Urothelium cell line (cell line): ENCODE measurements at regions not wholly inside any gene's neighbourhood (a gene's known extent, or its start where the extent isn't known, plus 50 kb on each side); places are given as distances from the start of the nearest gene placed in this dataset.

ENCODE experiments used
- DNase-seq: peaks from one replicate; pipeline ENCODE4 v3.0.0; 2011; ENCODE audit warnings: low spot score, mixed read lengths
- FAIRE-seq: peaks from 2 replicates; lab custom pipeline; 2011; peaks lifted over from hg19 to GRCh38; lab: Jason Lieb, UNC

DNA sequence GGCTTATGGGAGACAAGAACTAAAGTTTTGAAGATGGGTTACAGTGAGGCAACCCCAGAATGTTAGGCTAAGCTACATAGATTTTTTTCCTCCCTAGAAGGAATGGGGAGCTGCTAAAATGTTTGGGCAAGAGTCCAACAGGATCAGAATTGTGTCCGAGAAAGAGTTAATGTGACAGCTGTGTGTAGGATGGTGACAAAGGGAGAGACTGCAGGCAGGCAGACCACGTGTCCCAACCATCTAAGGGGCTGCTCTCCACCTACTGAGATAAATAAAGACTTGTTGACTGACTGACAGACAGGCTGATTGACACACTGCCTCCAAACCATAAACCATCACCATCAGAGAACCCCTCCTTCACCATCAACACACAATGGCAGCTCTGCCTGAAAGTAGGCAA lies 133.7 kb upstream of the CTTNBP2NL start:
- DNase-seq (no peak), FAIRE-seq (no peak)

DNA sequence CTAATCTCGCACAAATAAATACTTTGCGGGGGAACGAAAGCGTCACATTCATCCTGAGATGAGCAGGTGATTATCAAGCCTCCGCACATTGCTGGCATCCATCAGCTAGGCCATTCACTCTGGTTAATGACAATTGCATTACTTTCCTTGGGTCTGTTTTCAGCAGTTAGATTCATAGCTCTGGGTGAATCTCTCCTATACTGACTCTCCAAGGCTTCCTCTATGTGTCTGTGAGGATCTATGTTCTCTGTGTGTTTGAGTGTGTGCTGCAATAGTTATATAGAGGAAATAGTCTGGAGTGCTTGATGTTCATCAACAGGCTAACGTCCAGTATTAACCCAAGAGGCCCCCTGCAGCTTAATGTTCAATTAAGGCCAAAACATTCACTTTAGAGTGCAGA lies 133.0 kb upstream of the CTTNBP2NL start:
- FAIRE-seq (no peak), DNase-seq (no peak)

DNA sequence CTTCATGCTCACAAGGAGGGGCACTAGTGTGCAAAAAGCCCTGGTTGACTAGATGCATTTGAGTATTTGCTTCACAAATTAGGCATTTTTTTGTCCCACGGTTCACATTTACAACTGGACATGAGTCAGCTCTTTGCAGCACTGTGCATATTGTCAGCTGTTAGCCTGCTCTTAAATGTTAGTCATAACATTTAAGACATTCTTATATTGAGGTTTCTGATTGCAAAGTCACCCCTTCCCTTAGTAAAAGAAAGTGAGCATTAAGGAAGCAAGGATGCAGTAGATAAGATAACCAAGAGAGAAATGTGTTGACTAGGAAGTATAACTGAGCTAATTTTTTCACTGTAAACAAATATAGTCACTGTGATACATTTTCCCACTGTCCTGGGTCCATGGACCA lies 132.6 kb upstream of the CTTNBP2NL start:
- FAIRE-seq (no peak), DNase-seq (no peak)

DNA sequence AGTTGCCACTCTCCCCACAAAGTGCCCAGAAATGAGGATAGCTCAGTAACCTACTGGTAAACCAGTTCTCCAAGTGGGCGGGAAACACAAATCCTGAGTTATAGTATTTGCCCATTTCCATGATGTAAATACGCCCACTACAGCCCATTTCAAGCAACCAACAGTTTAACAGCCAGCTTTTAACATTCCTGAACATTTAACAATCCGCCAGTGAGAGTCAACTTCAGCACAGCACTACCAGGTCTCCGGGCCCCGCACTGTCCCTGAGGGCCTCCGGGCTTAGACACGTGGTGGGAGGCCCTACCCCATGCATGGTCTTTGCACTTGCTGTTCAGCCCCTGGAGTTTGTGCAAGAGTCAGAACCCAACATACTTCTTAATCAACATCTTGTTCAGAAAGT lies 132.0 kb upstream of the CTTNBP2NL start:
- no peak for DNase-seq
- no peak for FAIRE-seq

DNA sequence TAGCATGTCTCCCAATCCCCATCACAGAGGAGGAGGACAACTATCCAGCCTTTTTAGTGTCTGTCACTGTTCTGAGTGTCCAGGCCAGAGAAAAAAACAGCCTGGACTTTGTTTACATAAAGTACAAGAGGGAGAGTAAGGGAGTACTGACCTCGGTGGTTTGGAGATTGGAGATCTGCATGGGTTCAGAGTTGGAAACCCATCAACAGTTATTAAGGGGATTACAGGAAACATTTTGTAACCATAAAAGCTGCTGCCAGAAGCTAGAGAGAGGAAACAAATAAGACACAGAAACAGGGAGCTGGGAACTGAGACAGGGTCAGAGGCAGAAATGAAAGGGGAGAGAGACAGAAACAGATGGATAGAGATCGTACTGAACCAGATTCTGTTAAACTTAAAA lies 131.5 kb upstream of the CTTNBP2NL start:
- no peak for DNase-seq

DNA sequence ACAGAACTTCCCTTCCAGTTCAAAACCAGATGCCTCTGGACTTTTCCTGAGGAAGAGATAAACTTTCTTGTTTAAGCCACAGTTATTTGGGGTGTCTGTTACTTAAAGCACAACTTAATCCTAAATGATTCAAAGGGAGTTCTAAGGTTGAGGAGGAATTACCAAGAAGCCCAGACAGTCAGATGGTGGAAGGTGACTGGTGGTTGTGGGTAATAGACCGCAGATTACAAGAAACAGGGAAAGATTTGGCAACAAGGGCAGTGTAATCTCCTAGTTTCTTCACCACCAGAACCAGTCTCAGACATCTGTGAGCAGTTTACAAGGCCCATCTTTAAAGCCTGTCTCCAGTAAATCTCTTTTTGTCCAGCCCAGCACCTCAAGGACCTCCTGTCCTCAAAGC lies 130.1 kb upstream of the CTTNBP2NL start:
- DNase-seq (no peak), FAIRE-seq (no peak)

More for the DNA sequence above, 131.5 kb upstream of the CTTNBP2NL start:
- FAIRE-seq = no peak

DNA sequence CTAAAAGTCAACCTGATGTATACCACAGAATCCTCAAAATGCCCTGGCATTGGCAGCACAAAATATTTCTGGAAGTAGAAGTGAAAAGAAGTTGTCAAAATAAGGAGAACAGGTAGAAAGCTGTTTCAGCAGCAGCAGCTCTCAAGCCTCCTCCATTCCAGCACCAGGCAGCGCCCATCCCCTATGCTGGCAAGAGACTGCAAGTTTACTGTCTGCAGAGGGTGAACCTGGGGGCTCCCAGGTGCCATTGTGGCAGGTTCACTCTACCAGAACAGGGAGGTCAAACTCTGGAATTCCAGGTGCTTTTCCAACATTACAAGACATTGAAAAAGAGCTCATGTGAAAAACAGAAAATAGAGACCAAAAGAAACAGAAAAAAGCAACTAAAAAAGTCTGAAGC lies 128.8 kb upstream of the CTTNBP2NL start:
- no peak for DNase-seq
- no peak for FAIRE-seq

DNA sequence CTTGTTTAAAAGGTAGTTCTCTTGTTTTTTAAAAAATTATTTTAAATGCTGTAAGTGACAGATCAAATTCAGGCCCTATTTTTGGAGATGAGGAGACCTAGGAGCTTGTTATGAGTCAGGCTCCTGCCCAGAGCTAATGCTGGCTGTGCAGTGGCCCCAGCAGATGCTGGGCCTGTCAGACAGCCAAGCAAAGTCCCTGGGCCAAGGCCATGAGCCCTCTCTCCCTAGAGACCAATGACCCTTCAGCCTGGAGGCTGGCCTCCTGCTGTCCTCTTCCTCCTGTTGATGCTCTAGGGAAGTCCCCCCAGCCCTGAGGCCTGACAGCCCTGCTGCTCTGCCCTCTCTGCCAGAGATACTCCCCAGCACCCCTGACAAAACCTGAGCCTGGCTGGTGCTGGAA lies 128.1 kb upstream of the CTTNBP2NL start:
- no peak for DNase-seq
- no peak for FAIRE-seq

DNA sequence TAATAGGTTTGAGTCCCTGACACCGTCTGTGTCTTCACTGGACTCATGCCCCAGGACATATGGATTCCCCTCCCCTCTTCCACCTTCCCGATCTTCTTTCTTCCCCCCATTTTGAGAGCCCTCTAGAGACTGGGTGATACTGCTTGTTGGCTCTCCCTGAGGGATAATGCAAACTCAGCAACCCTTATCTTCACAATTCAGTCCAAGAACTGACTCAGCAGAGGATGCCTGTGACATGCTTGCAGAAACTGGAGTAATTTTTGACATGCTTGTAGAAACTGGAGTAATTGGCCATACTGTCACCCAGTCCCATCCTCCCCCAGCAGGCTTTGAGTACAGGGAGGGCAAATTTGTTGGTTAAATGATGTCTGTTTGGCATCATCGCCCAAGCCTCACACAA lies 127.6 kb upstream of the CTTNBP2NL start:
- DNase-seq (no peak), FAIRE-seq (no peak)

DNA sequence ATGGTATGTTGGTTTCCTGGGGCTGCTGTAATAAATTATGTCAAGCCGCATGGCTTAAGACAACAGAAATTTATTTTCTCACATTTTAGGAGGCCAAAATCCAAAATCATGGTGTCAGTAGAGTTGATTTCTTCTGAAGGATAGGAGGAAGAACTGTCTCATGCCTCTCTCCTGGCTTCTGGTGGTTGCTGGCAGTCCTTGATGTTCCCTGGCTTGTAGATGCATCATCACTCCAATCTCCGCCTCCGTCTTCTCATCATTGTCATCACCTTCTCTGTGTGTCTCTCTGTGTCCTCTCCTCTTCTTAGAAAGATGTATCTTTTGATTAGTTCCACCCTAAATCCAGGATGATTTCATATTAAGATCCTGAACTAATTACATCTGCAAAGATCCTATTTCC lies 124.7 kb upstream of the CTTNBP2NL start:
- no peak for FAIRE-seq
- DNase-seq = no peak

DNA sequence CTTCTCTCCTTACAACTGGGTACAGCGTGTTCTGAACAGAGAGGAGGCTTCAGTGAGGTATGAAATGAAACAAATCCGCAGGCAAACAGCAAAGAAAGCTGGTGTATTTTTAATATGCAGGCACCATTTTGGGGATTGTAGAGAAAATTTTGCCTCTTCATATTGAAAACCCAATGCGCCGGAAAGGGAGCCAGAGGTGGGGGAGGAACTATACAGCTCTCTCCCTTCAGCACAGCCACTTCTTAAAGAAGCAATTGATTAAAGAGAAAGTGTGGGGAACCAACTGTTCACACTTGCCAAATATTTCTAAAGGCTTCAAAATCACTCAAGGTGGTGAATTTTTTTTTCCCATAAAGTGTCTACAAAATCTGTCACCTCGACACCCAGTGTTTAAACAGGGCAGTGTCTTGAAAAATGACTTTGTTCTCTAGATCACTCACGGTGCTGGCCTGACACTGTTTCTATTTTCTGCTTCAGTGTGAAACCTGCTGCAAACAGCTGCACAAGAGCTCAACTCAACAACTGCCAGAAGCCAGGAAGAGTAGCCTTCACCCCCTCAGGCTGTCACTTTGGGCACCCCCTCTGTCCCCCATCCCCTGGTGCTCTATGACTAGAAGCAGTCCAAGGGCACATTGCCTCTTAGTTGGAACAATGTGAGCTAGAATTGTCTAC lies 123.8 kb upstream of the CTTNBP2NL start:
- no peak for DNase-seq
- FAIRE-seq = no peak

DNA sequence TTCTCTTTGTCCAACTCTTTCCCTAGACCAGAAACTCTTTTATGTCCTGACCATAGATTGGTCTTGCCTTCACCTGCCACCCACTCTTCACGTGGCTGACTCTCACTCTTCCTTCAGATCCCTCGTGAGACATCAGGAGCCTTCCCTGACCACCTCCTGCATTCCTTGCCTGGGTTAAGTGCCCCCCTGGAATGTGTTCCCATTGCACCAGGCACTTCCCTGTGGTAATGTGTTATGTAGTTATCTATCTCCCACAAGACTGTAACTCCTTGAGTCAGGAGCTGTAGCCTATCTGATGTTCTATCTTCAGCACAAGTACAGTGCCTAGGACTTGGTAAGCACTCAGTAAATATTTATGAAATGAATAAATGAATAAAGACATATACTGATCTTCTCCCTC lies 111.2 kb upstream of the CTTNBP2NL start:
- no peak for DNase-seq

DNA sequence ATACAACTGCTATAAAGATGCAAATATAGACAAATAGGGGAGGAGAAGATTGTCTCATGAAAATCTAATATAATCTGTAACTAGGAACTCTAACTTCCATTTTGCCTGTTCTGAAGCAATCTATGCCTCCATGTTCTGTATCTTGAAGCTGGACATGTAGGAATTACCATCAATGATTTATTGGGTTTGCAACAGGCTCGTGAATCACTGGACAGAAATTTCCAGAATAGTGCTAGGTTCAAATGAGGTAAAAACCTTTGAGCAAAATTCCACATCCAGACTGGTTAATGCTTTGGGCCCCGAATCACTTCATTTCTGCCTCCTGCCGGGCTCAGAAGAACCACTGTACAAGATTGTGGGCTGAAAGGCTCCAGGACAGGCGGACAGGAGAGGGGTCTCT lies 110.7 kb upstream of the CTTNBP2NL start:
- DNase-seq = no peak
- no peak for FAIRE-seq

More for the DNA sequence above, 111.2 kb upstream of the CTTNBP2NL start:
- FAIRE-seq = no peak

DNA sequence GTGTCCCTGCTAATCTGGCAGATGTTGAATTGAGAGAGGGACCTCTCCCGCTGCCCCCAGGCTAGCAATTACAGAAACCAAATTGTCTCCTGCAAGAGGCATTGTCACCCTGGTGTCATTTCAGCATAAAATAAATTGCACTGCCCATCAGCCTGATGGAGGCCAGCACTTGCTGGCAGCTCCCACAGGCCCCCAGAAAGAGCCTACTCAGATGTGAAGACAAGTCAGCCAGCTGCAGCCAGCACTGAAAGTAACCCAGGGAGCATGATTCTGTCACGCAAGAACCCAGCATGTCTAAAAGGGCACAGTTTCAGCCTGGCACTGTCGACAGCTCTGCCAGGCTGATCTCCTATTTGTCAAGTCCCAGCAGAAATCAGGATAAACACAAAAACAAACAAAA lies 110.3 kb upstream of the CTTNBP2NL start:
- no peak for DNase-seq
- no peak for FAIRE-seq

DNA sequence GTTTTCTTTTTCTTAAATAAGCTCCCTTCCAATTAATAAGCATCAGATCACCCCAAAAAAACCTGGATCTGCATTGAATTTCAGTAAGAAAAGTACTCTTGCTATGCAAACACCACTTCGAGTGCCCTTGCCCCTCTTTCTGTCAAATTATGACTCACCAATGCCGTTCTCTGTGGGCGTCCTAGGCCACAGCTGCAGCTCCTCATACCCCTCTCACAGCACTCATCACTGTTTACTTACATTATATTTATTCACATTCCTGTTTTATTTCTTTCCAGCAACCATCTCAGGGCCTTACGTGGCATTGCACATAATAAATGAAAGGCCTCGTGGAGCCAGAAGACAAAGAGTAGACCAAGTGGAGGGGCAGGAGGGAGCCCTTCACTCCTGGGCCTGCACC lies 99.1 kb upstream of the CTTNBP2NL start:
- DNase-seq (peak; percentile 48), FAIRE-seq (no peak)

DNA sequence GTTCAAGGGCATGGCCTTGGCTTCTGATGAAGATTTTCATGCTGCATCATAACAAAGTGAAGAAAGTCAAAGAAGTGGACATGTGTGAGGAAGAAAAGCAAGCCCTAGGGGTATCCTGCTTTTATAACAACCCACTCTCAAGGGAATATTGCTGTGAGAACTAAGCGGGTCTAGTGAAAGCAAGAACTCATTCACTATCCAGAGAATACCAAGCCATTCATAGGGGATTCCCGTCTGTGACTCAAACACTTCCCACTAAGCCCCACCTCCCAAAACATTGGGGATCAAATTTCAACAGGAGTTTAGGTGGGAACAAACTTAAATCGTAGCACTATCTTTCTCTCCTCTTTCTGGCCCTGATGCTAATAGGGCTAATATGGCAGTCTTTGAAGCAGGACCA lies 98.5 kb upstream of the CTTNBP2NL start:
- DNase-seq (no peak), FAIRE-seq (no peak)

DNA sequence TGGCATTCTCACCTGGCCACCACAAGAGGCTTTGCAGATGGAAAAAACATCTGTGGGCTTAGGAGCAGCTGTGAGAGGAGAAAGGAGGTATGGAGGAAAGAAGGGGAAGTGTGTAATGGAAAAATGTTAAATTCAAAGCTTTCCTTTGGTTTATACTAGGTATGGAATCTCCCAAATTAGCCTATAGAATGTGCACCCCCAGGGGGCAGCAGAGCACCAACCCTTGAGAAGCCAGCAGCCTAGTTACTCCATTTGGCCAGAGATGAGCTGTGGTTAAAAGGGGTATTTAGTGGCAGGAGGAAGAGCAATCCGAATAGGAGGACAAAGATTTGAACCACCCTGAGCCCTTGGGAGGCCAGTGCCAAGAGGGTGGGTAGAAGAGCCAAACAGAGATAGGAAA lies 97.5 kb upstream of the CTTNBP2NL start:
- DNase-seq (peak; percentile 60), FAIRE-seq (no peak)

DNA sequence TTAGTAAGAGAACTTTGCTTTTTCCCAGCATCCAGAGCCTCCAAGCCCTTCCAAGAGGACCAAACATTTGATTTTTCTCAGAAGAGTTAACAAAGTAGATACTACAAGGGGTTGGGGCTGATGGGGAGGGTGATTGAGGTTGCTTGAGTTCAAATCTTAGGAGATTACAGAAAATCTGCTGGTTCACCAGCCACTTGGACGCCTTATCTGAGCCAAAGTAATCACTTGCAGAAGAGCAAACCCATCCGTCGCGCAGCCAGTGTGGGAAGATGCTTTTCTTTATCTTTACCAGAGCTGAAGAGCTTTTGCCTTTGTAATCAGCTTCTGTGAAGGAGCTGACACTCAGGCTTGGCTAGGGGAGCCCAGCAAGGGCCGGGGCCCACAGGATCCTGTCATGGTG lies 91.9 kb upstream of the CTTNBP2NL start:
- FAIRE-seq (no peak), DNase-seq (no peak)

DNA sequence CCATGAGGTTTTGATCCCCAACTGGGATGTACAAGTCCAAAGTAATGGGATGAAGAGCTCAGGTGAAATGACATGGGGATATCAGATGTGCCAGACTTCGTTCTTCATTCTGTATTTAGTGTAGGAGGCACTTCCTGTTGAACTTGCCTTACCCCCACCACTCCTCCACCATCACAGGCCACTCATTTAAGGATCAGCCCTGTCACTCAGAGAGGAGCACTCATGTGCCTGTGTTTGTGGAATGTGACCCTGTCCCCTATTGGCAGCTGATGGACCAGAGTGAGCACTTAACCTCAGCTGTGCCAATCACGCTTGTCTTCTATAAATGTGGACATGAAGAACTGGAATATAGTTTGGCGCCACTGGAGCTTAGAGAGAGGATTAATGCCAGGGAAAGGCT lies 91.4 kb upstream of the CTTNBP2NL start:
- no peak for FAIRE-seq
- DNase-seq = no peak

DNA sequence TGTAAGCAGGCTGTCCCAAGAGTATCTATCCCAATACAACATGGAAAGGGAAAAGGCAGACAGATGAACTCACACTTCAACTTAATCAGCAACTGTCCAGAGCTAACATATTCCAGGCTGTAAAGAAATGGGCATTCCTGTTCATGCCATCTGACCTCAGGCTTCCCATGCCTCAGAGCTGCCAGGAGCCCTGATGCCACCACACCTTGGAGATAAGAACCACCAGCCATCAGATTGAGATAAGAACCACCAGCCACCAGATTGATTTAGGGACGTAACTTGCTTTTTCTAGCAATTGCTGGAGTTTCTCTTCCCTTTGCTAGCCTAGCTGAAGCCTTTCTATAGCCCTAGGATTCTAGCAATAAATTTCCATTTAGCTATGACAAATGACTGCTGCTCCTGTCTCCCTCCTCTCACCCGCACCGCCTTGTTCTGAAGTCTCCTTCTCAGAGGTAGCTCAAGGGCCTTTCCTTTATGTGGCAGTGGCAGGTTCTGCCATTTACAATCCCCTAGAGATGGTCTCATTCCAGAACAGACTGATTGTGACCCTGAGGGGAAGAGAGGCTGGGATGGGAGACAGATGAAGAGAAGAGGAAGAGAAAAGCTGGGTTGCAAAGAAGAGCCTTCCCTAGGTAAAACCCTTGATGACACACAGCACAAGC lies 88.0 kb upstream of the CTTNBP2NL start:
- FAIRE-seq = no peak

DNA sequence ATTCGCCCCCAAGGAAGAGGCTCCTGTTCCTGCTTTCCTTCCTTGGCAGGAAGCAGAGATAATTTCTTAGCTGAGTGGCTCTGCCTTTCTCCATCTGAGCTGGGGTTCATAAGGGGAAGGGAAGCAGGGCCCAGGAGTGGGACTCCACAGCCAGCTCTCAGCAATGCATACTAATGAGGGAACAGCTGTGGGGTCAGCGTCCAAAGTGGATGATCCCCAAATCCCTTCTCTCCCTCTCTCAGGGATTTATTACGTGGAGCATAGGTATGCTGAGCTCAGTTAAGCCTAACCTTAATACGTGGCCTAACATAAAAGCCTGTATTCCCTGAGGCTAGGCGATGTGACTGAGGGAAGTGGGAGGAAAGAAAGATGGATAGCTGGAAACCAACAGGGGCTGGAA lies 87.3 kb upstream of the CTTNBP2NL start:
- FAIRE-seq (no peak), DNase-seq (no peak)

More for the DNA sequence above, 88.0 kb upstream of the CTTNBP2NL start:
- DNase-seq = no peak

DNA sequence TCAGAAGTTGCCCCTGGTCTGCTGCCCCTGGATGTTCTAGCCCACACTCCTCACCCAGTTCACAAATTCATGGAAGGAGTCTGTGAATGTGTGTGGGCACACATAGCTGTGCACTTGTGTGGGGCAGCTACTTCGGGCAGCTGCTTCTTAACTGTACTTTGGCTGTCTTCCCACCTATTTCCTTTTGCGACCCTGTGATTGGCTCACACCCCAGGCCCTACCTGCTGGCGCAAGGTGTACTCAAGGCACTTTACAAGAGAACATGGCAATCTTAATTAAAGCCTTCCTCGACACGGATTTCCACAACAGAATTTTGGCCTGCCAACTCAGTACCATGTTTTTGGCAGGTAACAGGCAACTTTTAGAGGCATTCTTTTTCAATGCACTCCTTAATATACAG lies 86.5 kb upstream of the CTTNBP2NL start:
- DNase-seq (no peak), FAIRE-seq (no peak)

DNA sequence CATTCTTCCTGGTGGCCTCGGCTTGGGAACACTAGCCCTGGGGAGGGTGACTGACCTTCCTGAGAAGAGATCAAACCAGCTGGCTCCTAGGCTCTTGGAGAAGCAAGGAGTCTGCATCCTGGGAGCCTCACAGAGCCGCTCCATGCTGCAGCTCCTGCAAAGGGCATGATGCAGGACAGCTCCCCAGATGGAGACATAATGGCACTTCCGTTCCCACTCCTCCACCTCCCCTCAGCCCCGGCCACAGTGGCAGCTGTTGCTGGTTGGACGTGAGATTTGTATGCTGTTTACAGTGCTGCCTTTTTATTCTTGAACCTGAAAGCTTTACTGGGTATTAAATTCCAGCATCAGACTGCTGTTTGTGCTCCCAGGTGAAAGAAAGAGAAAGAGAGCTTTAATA lies 83.7 kb upstream of the CTTNBP2NL start:
- DNase-seq = no peak
- no peak for FAIRE-seq
